ENCODE measurements at regions not wholly inside any gene's neighbourhood (a gene's known extent, or its start where the extent isn't known, plus 50 kb on each side); places are given as distances from the start of the nearest gene placed in this dataset.

- no peak overlapping the region for H3K4me3 ChIP-seq (ENCODE audit: low read depth, low read length)
These were observed 311.1 kb downstream of the ZPLD1 start for GRCh38 chr3:102745881-102746280.

- no peak overlapping the region for H3K4me3 ChIP-seq (ENCODE audit: low read depth, low read length)
These were observed 312.8 kb downstream of the ZPLD1 start for GRCh38 chr3:102747611-102748010.

DNA sequence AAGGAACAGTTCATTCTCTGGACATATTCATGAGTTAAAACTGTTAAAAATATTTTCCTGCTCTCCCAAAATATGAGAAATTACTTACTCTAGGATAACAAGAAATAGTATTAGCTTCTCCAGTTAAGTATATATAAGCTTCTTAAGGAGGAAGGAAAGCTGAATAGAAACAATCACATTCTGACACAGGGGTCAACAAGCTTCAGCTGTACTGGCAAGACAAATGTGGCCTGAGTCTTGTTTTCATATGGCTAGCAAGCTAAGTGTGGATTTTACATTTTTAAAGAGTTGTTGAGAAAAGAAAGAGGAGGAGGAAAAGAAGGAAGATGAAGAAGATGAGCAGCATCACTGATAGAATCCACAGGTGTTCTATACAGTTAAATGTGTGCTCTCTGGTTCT, 313.8 kb downstream of the ZPLD1 start:
- H3K4me3 ChIP-seq (ENCODE audit: low read depth, low read length), result no peak overlapping the region

- H3K4me3 ChIP-seq (ENCODE audit: low read depth, low read length), result no peak overlapping the region
These were observed 315.5 kb downstream of the ZPLD1 start for GRCh38 chr3:102750322-102750721.

DNA sequence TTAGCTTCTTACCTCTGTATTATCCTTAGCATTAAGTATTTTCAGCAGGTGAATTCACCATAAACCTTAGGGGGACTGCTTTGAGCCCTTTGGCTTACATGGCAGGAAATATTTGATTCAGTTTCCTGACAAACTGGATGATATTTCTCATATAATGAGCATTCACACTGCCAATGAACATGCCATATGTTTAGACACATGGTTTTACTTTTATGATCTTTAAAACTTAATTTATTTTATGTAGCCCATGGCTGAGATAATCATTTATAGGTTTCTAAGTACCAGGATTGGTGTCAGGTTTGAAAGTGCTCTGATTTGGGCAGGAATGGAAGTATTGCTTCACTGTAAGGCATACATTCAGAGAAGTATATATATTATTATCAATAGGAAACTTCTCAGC, 319.1 kb downstream of the ZPLD1 start:
- H3K4me3 ChIP-seq (ENCODE audit: low read depth, low read length), result no peak overlapping the region

- no peak overlapping the region for H3K4me3 ChIP-seq (ENCODE audit: low read depth, low read length)
These were observed 321.9 kb downstream of the ZPLD1 start for GRCh38 chr3:102756706-102757105.

- H3K4me3 ChIP-seq (ENCODE audit: low read depth, low read length), result no peak overlapping the region
These were observed 323.1 kb downstream of the ZPLD1 start for GRCh38 chr3:102757950-102758349.

- H3K4me3 ChIP-seq (ENCODE audit: low read depth, low read length), result no peak overlapping the region
These were observed 327.0 kb downstream of the ZPLD1 start for GRCh38 chr3:102761766-102762165.

DNA sequence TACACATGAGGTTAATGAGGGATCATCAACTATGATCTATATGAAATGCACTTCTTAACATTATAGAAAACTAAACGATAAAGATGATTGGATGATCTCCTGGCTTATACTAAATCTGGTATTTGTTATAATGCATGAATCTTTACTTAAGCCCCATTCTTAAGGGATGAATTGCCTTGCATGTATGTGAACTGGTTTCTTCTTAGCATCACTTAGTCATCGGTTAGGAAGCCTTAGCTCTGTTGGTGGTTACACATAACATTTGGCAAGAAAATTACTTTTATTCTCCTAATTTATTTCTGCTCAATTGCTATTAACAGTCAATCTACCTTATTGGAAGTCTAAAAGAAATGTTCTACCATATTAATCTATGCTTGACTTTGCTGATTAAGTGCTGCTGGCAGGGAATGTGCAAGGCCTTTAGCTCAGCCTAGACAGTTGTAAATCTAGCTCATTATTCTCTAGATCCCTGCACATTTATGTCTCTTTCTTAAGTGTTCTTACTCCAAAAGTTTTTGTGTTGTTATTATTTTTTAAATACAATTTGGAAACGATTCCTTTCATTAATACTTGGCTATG, 356.0 kb downstream of the ZPLD1 start:
- no peak overlapping the region for H3K4me3 ChIP-seq (ENCODE audit: low read depth, low read length)

GRCh38 chr3:102791641-102792589, 357.1 kb downstream of the ZPLD1 start:
- H3K4me3 ChIP-seq (ENCODE audit: low read depth, low read length), result no peak overlapping the region

DNA sequence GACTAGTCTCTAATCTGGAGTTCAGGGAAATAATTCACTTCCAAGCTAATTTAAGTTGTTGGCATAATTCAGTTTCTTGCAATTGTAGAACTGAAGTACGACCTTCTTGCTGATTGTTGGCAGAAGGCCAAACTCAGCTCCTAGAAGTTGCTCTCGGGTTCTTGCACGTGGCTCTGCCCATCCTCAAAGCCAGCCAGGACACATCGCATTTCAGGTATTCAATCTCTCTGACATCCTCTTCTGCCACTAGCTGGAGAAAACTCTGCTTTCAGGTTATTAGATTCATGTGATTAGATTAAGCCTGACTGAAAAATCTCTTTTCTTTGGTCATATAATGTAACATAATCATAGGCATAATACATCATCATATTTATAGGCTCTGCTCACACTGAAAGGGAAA, 362.0 kb downstream of the ZPLD1 start:
- no peak overlapping the region for H3K4me3 ChIP-seq (ENCODE audit: low read depth, low read length)

DNA sequence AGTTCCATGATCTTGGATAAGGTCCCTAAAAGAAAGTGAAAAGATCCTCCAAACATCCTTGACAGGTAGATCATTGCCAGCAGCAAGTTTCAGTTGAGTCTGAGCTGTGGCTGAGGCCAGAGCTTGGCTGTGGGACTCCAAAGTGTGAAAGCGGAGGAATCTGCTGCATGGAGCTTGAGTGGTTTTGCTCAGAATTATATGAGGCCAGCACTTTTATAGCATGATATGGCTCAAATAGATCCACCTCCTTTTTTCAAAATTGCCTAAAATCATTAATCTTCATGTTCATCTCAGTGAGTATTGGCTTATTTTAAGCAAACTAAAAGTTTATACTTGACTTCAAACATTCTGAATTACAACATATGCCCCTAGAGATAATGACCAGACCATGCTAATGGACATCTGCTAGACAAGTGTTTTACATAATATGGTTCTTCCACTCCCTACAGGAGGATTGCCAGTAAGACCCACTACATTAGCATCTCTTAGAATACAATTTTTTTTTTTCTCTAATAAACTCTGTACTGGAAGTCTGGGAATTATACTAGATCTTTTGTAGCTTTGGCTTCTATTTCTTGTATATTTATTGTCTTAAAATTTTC, 368.1 kb downstream of the ZPLD1 start:
- no peak overlapping the region for H3K4me3 ChIP-seq (ENCODE audit: low read depth, low read length)

GRCh38 chr3:102810937-102811336, 376.1 kb downstream of the ZPLD1 start:
- no peak overlapping the region for H3K4me3 ChIP-seq (ENCODE audit: low read depth, low read length)

DNA sequence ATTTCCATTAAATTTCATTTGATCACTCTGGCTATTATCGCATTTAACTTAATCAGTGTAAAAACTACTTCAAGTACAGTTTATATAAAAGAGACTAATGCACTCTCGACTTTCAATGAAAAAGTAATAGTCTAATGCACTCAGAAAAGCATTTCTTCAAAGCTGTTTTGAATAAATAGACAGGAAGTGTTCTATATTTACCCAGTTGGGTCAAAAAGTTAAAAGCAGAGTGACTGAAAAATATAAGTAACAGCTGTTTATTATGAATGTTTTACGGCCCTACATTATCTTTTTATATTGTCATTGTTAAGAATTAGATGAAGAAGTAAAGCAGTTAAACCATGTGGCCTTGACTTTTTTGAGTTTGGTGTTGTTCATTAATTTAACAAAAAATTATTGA, 391.8 kb downstream of the ZPLD1 start:
- H3K4me3 ChIP-seq (ENCODE audit: low read depth, low read length), result no peak overlapping the region

- no peak overlapping the region for H3K4me3 ChIP-seq (ENCODE audit: low read depth, low read length)
These were observed 392.6 kb downstream of the ZPLD1 start for GRCh38 chr3:102827386-102827785.

DNA sequence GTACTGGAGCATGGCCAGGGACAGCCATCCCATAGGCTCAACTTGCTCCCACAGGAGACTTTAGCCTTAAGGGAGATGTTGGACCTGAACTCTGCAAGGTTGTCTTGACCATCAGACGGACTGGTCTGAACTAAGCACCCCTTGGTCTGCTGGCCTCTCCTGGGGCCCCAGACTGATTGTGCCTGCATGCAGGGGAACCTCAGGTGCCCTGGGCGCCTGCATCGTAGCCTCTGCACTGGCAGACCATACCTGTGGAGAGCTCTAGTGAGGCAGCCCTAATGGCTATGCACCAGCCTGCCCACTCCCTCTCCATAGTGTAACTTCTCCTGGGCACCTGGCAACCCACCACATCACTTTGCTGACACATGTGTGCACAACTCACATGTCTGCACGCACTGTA, 395.6 kb downstream of the ZPLD1 start:
- no peak overlapping the region for H3K4me3 ChIP-seq (ENCODE audit: low read depth, low read length)

DNA sequence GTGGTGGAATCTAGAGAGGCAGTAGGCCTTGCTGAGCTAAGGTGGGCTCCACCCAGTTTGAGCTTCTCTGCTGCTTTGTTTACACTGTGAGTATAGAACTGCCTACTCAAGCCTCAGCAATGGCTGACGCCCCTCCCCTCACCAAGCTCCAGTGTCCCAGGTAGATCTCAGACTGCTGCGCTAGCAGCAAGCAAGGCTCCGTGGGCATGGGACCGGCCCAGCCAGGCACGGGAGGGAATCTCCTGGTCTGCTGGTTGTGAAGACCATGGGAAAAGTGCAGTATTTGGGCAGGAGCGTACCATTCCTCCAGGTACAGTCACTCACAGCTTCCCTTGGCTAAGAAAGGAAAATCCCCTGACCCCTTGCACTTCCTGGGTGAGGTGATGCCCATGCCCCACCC, 407.1 kb downstream of the ZPLD1 start:
- H3K4me3 ChIP-seq (ENCODE audit: low read depth, low read length), result no peak overlapping the region

- no peak overlapping the region for H3K4me3 ChIP-seq (ENCODE audit: low read depth, low read length)
These were observed 432.0 kb downstream of the ZPLD1 start for GRCh38 chr3:102866845-102867244.

DNA sequence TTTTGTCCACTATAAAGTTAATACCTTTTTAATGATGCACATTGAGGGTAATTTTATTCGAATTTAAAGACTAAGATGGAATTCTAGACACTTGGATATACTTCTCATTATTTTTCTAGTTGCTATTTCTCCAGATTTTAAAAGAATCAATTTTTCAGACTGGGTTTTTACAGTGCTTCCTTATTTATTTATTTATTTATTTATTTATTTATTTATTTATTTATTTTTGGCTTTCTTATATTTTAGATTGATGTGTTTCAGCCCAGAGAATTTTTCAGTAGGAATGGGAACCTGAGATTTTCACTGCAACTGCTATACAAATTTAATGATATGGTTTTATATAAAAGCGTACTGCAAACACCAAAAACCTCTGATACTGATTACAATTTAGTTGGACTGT, 448.7 kb downstream of the ZPLD1 start:
- H3K4me3 ChIP-seq (ENCODE audit: low read depth, low read length), result no peak overlapping the region

DNA sequence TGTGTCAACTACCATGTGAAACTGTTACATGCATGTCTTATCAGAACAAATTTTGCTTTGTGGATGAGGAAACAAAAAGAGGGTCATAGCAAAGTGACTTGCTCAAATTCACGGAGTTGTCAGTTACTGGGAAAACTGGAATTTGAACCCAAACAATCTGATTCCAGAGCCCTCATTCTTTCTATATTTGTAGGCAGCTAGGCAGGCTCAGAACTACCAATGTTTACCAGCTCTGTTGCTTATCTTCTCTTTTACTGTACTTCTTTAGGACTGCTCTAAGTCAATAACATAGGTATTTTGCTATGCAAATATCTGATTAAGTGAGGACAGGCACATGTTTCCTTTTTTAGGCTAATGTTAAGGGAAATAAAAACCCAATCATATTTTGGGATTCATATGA, 450.5 kb downstream of the ZPLD1 start:
- H3K4me3 ChIP-seq (ENCODE audit: low read depth, low read length), result no peak overlapping the region

DNA sequence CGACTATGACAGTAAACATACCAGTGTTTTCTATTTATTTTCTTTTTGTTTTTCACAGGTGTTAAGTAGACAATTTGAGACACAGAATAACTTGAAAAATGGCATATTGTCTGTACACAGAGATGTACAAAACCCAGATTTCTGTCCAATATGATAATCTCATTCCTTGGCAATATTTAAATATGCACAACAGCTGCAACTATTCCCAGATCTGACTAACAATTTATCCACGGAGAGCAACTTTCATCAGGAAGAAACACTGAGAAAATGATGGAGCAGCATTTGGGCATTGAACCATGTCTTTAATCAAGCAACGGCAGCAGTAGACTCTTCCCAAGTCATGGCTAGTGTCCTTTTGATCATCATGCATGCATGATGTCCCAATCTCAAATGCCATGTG, 452.6 kb downstream of the ZPLD1 start:
- no peak overlapping the region for H3K4me3 ChIP-seq (ENCODE audit: low read depth, low read length)
